Ureter (tissue), 1 donor: ENCODE measurements at regions not wholly inside any gene's neighbourhood (a gene's known extent, or its start where the extent isn't known, plus 50 kb on each side); places are given as distances from the start of the nearest gene placed in this dataset.

Experiments
- DNase-seq: peaks from one replicate; pipeline ENCODE4 v3.0.0-alpha.2; 2020; ENCODE audit warnings: low spot score
- donor health status: DM: yes; HTN: yes; CAD: no.

DNA sequence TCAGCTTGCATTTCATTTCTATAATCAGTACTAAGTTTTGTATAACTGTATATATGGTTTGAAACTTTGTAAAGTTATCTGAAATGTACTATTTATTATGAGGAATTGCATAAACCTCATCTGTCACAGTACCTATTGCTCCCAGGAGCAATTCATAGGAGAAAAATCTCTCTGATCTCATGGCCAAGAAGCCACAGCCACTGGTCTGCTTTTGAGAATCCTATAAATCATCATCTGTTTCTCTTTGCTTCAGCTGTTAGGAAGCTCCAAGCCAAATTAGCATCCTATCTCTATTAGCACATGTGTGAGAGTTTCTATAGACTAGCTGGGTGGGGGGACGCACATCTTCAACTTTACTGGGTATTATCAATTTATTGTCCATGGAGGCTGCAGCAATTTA is 210.3 kb downstream of the CYP26B1 start:
- no peak for DNase-seq

DNA sequence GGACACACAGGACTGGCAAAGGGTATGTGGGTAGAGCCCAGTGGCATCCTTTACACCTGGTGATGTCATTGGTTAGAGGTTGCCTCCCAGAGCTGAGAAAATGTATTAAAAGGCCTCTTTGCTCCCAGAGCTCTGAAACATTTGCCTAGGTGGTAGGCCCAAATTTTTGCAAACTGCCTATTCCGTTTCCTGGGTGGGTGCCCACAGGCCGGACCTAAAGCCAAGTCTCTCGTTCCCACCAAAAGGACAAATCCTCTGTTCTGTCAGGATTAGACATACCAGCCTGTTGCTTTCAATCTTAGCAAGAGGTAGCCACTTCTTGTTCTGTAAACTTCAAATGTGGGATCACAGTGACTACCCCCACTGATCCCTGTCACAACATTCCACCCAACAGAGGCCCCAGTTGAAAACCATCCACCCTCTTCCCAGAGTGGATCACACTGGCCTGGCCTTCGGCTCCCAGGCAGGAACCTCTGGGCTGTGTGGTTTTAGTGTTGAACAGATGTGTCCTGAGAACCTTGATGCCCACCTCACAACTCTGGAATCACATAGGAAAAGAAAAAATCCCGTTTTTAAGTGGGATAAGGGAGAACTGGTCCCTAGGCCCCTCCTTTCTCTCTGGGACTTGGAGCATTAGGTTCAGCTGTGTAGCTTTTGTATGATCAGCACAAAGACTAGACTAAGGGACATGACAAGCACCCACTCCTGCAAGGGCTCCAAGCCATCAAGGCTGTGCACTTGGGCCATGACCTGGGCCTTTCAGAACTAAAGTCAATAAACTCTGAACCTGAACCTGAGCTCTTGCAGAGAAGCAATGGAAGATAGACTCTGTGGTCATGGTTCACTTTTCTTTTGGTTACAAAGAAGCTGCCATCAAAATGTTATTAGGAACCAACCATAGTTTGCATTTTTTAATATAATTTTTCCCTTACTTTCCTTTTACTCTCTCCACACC is 211.3 kb downstream of the CYP26B1 start:
- no peak for DNase-seq

DNA sequence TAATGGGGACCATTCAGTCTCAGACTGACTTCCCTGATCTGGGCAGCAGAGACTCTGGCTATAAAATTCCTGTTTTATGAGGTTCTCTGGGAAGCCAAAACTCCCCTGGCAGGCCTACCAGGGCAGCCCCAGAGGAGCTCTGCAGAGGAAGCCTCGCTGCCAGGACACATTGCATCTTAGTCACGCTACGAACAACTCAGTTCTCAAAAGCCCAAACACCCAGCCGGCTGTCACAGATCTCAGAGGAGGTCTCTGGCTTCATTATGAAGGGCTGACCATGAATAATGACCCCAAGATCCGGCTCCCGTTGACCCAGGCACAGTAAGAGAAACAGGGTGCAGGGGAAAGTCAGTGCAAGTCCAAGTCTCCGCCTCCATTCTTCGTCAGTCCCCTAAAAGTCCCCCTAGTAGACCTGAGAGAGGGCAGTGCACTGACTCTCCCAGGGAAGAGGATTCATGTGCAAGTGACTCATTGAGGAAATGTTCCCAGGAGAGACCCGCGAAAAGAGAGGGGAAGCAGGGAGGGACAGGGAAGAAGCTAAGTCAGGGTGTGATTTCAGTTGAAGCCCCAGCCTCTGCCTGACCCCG is 212.3 kb downstream of the CYP26B1 start:
- DNase-seq: peak; percentile 75

DNA sequence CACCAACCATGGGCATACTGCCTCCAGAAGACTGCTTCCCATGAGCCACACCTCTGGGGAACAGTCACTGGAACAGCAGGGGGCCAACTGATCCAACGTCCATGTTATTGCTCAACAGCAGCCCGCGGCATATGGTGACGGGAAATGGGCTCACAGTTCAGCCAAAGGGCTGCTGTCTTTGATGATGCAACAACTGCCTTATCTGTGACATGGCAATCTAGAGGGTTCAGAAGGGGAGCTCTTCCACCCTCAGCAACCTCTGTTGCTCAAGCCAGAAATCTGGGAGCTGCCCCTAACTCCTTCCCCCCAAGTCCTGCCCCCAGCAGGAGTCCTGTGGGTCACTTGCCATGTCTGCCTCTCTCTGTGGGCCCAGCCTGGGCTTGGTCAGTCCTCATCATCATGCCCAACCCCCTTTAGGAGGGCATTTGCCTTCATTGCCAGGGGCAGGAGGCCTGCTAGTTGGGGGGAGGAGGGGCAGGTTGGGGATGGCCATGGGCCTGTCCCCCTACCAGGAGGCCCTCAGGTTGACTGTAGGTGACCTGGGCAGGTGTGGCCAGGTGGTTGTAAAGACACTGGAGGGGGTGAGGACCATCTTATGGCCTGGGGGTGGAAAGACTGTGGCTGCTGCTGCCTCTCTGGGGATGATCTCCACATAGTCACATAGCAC is 212.9 kb downstream of the CYP26B1 start:
- no peak for DNase-seq

DNA sequence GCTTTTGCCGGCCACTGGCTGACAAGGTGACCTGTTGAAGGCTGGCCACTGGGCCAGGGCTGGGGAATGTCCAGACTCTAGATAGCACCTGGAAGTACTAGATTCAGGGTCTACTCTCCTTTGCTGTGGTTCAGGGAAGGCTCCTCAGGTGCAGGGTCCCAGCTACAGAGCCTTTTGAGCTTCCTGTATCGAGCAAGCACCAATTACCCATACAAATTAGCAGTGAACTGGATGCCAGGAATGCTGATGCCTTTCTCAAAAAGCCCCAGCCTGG is 213.4 kb downstream of the CYP26B1 start:
- DNase-seq: no peak

DNA sequence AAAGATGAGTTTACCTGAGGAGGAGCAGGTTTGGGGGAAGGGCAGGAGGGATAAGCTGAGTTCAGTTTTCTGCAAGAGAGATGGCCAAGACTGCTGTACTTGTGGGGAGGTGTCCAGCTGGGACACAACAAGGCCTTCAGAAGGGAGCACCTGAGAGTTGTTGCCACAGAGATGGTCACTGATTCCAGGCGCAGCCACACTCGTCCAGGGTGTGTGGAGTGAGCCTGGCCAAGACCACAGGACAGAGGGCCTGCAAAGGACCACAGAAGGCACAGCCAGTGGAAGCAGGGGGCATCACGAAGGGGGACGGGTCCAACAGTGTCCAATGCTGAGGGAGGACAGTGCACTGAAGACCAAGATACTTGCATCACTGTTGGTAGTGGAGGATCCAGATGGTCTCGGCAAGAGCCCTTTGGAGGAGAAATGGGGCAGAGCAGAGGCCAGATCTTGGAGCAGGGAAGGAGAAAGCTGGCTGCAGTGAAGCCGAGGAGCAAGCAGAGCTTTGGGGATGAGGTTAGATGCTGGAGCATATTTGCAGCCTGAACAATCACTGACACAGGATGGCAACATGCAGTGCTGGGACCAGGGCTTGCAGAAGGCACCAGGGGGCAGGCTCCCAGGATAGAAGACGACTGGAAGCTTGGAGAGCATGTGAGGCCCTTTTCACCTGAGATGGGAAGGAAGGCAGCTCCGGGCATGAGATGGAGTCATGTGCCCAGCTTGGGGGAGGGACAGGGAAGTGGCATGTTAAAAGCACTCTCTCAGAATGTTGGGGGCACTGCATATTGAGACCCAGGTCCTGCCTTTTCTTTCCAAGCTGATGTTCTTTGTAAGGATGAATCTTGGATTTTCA is 214.0 kb downstream of the CYP26B1 start:
- no peak for DNase-seq

DNA sequence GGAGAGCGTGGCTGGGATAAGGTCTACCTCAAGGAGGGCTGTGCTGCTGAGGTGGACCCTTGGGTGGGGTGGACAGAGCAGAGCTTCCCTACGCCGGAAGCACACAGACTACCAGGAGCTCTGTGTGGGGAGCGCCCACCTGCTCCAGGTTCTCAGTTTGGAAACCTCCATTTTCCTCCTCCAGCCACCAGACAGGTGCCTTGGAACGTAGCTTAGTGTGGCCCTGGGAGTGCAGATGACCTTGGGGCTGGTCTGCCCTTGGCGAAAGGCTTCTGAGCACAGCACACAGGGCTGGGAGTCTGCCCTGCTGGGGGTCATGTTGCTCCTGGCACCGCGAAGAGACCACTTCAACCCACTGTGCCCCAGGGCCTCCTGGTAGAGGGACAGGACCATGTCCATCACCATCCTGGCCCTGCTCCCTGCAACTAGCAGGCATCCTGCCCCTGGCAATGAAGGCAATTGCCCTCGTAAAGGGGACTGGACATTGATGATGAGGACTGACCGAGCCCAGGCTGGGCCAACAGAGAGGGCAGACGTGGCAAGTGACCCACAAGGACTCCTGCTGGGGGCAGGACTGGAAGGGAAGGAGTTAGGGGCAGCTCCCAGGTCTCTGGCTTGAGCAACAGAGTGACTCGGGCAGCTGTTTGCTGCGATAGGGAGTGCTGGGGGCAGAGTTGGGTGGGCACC is 214.7 kb downstream of the CYP26B1 start:
- DNase-seq: no peak

DNA sequence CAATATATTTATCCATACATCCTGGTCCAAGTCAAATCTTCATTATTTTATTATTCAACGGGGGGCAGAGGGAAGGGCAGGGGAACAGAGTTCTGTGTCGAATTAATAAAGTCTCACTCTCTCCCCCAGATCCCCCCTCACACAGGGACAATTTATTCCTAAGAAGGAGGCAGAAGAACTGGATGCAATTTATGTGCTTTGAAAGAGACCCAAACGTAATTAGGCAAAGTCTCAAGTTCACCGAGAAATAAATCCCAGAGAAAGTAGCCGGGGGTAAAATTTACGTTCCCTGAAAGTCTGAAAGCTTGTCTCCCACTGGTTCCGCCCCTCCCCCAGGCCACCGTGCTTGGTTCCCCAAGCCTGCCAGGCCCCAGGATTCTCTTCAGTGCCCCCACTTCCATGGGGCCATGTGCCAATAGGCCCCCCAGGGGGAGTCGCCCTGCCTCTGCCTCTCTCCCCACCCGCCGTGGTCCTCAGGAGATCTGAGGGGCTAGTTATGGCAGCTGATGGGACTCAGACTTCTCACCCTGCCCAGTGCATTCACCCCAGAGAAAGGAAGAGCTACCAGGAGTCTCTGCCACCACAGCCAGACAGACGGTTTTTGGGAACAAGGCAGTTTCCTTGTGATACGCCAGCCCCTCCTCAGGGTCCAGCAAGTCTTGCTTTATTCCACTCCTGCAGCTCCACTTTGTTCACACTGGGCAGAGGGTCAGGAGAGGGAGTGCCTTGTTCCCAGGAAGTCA is 215.5 kb downstream of the CYP26B1 start:
- no peak for DNase-seq

DNA sequence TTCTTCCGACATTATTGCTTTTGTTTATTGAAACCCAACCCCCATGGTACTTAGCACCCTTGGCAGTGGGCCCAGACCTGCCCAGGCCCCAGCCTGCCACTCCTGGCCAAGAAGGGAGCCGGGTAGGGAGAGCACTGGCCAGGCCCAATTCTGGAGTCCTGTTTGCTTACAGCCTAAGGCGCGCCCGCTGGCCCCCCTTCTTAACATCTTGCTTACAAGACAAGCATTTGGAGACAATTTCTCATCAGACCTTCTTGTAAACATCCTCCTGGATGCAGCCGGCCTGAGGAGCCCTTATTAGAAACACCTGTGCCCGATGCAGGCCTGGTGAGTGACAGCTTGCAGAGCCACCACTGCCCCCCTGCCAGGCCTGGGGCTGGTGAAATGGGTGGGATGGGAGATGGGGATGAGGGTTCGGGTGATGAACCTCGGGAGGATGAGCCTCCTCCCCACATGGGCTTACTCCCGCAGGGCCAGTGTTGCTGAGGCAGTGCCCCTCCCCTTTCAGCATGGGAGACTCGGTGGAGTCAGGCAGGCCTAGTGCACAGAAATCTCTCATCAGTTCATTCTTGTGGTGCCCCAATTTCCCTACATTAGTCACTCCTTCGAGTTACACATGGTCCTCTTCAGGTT is 217.5 kb downstream of the CYP26B1 start:
- no peak for DNase-seq

DNA sequence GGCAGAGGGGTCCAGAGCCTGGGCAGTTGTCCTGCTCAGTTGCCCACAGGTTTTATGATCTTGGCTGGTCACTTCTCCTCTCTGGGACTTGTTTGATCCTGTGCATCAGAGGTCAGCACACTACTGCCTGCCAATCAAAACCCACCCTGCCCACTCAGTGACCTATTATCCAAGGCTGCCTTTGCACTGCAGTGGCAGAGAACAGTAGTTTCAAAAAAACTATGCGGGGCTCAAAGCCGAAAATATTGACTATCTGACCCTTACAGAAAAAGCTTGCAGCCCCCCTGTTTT is 218.2 kb downstream of the CYP26B1 start:
- DNase-seq: no peak

DNA sequence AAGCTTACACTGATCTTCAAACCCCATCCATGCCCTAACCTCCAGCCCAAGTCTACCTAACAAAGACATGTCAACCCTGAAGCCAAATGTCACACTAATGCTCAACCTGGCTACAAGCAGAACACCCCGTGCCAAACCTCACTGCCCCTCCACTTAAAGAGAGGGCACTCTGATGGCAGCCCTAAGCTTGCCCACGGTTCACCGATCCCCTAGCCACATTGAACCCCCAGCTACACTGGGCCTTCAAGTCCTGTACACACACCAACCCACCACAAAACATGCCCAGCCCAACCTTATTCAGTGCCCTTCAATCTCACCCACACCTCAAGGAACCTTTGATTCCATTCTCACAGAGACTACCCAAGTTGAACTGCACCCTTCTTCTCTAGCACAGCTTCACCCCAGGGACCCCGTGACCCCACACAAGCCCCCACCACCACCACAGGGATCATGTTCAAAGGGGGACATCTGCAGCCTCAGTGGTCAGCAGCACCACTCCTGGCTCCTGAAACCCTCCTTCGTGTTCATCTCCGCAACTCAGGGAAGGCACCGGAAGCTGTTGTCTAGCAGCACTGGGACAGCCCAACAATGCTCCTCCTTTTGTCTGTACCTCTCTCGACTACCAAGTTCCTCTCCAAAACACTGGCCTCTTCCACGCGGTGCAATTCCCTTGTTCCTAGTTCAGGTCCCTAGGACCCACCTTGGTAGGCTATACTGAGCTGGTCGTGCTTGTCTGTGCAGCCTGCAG is 218.8 kb downstream of the CYP26B1 start:
- no peak for DNase-seq

DNA sequence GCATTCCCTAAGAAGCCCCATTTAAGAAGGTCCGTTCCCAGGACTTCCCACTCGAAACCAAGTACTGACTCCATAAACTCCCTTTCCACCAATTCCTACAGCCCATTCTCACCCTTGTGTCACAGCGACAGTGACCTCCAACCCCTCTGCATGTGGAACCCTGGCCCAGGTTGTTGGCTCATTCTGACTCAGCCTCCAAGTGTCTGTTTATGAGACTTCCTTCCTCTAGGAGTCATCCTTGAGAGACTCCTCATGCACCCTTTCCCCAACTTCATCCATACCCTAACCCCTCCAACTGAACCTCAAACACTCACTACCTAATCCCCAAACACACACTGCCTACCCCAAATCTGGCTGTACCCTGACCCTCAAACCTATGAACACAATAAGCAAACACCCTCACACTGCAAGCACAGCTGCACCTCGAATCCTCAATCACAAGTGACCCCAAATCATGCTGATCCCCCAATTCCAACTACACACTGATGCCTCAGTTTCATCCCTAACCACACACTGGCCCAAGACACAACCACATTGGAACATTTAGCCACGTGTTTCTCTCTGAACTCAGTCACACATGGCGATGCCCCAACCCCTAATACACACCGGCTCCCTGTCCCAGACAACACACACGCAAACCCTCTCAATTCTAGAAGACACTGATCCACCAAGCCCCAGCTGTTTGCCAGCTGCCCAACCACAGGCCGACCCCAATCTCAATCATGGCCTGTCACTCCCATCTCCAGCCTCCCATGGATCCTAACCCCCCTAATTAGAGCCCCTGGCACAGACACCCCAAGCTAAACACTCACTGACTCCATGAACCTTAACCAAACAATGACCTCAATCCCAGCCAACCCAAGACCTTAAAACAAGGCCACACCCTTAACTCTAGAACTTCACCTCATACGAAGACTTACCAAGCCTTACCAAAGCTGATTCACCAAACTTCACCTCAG is 219.6 kb downstream of the CYP26B1 start:
- DNase-seq: no peak

DNA sequence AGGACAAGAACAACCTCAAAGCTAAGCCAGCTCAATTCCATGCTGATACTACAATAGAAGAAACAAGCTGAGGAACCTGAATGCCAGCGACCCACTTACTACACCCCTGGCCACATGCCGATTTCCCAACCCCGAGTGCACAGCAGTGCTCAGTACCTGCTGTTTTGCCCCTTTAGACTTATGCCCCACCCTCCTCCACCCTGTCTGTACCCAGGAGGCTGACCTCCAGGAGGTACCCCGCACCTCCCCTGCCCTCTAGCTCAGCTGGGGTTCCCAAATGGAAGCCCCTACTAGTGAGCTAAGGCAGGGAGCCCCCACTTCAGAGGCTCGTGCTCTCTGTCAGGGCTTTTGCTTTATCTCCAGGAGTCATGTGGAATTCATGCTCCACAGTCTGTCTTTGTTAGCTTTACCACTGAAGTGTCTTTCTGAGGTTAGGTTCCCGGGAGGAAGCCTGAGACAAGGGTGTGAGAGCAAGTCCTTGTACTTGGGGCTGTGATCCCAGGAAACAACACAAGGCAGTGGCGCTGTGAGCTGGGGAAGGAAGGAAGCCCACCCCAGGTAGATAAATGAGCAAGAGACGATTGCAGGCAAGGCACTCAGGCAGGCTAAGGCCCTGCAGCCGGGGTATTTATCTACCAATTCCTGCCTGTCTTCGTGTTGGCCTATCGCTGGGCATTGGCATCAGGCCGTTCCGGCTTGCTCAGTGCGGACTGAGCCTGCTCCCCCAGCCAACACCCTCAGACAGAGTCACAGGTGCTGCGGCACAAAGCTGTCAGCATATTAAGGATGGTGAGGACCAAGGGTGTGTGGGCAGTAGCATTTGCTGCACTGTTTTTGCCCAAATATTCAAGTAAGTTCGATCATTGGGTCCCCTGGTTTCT is 220.5 kb downstream of the CYP26B1 start:
- peak; percentile 23 for DNase-seq

DNA sequence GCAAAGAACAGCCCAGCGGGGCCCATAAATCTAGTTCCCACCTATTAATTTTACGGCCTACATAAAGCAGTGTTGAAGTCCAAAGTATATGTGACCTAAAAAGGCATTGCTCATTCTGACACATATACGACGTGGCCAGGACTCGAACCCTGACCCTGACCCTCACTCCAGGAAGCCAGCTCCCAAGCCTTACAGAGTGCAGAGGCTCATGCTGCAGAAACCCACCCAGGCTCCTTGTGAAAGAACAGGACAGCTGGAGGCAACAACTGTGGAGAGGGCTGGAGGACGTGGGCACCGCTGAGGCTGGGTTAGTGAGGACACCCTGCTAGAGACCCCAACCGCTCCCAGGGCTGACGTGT is 221.6 kb downstream of the CYP26B1 start:
- DNase-seq: no peak

DNA sequence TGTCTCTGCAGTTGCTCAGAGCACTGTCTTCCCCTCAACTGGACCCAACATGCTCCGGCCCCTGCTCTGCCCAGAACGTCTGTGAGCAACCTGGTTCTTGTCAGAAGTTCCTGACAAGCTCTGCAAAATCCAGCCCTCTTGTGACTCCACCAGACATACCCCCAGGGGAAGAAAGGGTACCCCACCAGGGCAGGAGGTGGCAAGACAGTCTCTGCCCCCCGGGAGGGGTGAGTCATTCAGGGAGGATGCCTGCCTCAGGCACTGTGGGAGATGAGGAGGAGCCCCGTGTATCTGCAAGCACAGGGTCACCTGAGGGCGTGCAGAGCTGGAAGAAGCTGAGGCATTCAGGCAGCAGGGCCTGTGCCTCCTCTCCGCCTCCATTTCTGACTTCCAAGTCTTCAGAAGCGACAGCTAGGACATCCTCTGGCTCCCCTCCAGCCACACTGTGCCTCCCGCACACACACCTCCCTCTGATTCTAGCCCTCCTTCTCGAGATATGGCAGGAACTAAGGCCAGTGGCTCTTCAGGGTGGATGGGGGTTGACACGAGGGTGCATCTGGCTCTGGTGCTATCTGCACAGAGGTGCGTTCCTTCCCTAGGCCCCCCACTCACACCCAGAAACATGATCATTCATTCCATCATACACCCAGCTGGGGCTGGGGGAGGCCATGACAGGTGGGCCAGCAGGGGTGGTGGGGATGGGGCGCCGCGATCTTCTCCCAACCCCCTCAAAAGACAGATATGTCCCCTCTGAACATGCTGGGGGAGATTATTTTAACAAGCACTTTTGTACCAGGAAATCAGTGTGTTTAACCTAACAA is 222.2 kb downstream of the CYP26B1 start:
- DNase-seq: no peak

DNA sequence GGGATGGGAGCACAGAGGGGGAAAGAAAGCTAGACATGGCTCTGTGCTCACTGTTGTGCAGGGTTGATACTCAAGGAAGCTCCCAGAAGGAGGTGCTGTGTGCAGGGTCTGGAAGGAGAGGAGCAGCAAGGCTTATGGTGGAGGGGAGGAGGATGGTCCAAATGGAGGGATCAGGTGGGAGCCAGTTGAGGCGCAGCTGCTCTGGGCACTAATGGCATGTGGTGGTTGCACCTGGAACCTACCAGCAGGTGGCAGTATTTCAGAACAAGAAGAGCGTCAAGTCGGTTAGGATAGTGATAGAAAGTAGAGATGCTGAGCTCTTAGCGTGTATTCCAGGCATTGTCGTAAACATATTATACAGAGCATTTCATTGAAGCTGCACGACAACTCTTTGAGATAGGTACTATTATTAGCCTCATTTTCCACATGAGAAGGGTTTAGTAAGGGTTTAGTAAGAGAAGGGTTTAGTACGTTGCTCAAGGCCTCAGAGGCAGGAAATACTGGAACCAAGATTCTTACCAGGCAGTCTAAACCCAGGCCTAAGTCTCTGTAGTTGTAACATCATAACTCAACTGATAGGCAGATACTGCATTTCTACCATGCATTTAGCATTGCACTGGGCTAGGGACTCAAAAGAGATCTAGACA is 223.7 kb downstream of the CYP26B1 start:
- DNase-seq: peak; percentile 69
